PC-3 (cell line): ENCODE measurements at regions not wholly inside any gene's neighbourhood (a gene's known extent, or its start where the extent isn't known, plus 50 kb on each side); places are given as distances from the start of the nearest gene placed in this dataset.

Experiments
- CTCF ChIP-seq: fragments of 300-600 bp; sonication (generic); conservative IDR thresholded peaks from 2 replicates; pipeline ENCODE4 v1.5.1; 2017; ENCODE audit warnings: antibody characterized with exemption, low read depth, mild to moderate bottlenecking, low read length
- EZH2 ChIP-seq: fragments of 300-600 bp; sonication (generic); IDR thresholded peaks from one replicate; pipeline ENCODE4 v1.6.1; 2017; ENCODE audit warnings: antibody characterized with exemption, mild to moderate bottlenecking, low read length; ENCODE audit not compliant: unreplicated experiment

DNA sequence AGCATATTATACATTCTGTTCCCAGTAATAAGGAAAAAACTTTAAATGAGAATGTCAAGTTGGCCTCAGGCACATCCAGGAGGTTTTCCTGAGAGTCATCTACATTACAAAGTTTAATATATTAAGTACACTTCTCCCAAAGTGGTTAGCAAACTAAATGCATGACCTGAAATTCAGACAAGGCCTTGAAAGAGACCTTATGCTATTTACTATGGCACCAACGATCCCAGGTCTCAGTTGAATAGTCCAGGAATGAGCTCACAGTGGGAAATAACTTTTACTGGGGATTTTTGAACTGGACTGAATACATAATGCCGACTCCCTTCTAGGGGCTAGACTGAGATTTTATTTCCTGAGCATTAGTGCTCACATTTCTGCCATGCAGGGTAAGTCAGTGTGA, 1577.5 kb upstream of the PCDH7 start:
- TF ChIP-seq CTCF (no peak), EZH2 (no peak)
